Aorta (tissue), 5 donors: ENCODE measurements at regions not wholly inside any gene's neighbourhood (a gene's known extent, or its start where the extent isn't known, plus 50 kb on each side); places are given as distances from the start of the nearest gene placed in this dataset.

Experiments used
- ATAC-seq: fragments of 200-7000 bp; cut with Tn5 transposase; one replicate; pipeline ENCODE4 v1.9.1; 2022; ENCODE audit warnings: moderate library complexity; ENCODE audit not compliant: low FRiP score
- DNase-seq, 2 donors: peaks; one replicate each; pipeline ENCODE4 v3.0.0-alpha.2; 2020
- H3K27ac ChIP-seq, 2 donors: one replicate each; pipeline ENCODE4 v1.5.1; 2013; ENCODE audit warnings: low read length in 2 of 2, mild to moderate bottlenecking in 2 of 2, moderate library complexity in 2 of 2, control low read depth in 1 of 2, inconsistent platforms in 1 of 2, low read depth in 1 of 2
- H3K27me3 ChIP-seq, 2 donors: one replicate each; pipeline ENCODE4 v1.6.1; 2013; ENCODE audit warnings: control low read depth in 1 of 2, low read length in 1 of 2, mild to moderate bottlenecking in 1 of 2, moderate library complexity in 1 of 2; ENCODE audit not compliant: insufficient read depth in 2 of 2, control insufficient read depth in 1 of 2
- H3K36me3 ChIP-seq, 2 donors: one replicate each; pipeline ENCODE4 v1.6.1; 2013; ENCODE audit warnings: control low read depth in 1 of 2, low read length in 1 of 2, mild to moderate bottlenecking in 1 of 2; ENCODE audit not compliant: insufficient read depth in 2 of 2, control insufficient read depth in 1 of 2
- H3K4me1 ChIP-seq, 2 donors: one replicate each; pipeline ENCODE4 v1.6.1; 2013; ENCODE audit warnings: low read length in 2 of 2, control low read depth in 1 of 2, mild to moderate bottlenecking in 1 of 2, moderate library complexity in 1 of 2; ENCODE audit not compliant: insufficient read depth in 2 of 2, control insufficient read depth in 1 of 2
- H3K4me3 ChIP-seq, 2 donors: one replicate each; pipeline ENCODE4 v1.5.1; 2013; ENCODE audit warnings: low read length in 2 of 2, control low read depth in 1 of 2, mild to moderate bottlenecking in 1 of 2
- H3K9me3 ChIP-seq: one replicate; pipeline ENCODE4 v1.6.1; 2013; ENCODE audit warnings: mild to moderate bottlenecking, low read length; ENCODE audit not compliant: control insufficient read depth
- WGBS, 2 donors: extraction: QIAGEN DNeasy Blood & Tissue Kit; methylation state at CpG; one replicate each; pipeline ENCODE4 v1.1.7; 2013; 5-methylcytosine and 5-hydroxymethylcytosine counted together
- intact Hi-C, 2 donors: fragments of 100-400 bp; cut with DNase I; formaldehyde crosslinking; loops; one replicate each; pipeline versions ENCODE4 v1.14.2 to v1.15.0; 2022
- donor health status: healthy with polysubstance abuse.
- donor health status: Bipolar disorder and iron deficiency.
- donor health status: DM: no; HTN: no; CAD: no.
- donor health status: DM: no; HTN: no; CAD: no.
- donor health status: DM: yes; HTN: yes; CAD: no.

DNA sequence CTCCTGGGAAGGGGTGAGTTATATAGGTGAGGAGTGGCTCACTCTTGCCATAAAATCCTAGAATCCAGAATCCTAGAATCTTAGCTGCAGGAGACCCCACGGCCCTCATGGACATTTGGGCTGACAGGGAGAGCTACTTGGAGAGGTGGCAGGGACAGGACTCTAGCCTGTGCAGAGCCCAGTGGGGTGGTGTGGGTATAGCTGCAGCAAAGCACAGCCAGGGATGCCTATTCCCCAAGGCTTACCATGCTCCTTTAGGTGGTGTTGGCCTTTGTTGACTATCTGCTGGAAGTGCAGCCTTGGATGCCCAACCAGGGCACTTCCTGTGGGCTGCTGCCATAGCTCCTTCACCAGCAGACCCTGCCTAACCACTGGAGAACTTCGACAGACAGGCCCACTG is 70.0 kb upstream of the PTPN3 start:
- Histone ChIP-seq H3K36me3 (no peaks in the 10 kb centered on the region), H3K4me3 (no peak overlapping the region), H3K27ac (no peak overlapping the region), H3K9me3 (no peaks in the 10 kb centered on the region), H3K27me3 (no peaks in the 10 kb centered on the region), H3K4me1 (no peaks in the 10 kb centered on the region)
- intact Hi-C loops: no loop called here
- ATAC-seq: no peak
- DNase-seq: no peak
- 92 to 97% methylated on average over 2 of the region's 2 CpGs for WGBS, 2 donors

DNA sequence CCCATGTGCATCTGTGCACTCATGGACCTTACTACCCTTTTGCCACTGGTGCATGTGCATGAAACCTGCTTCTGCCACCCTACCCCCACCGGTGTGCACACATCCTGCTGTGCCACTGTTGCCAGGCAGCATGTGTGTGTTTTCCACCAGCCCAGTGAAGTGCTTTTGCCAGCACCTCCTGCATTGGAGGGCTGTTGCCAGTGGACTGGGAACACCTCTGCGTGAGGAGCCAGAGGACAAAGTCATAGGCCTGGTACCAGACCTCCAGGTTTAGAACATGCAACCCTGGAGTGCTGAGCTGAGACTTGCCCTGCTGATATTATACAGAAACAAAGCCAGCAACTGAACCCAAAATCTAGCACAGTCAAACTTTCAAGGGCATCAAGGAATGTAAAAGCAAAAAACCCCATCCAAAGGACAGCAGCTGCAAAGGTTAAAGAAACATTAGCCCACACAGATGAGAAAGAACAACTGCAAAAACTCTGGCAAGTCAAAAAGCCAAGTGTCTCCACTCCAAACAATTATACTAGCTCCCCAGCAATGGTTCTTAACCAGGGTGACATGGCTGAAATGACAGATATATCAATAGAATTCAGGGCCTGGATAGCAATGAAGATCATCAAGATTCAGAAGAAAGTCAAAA is 70.6 kb upstream of the PTPN3 start:
- intact Hi-C loops: no loop called here
- Histone ChIP-seq H3K4me1 (no peaks in the 10 kb centered on the region), H3K9me3 (no peaks in the 10 kb centered on the region), H3K36me3 (no peaks in the 10 kb centered on the region), H3K27ac (no peak overlapping the region), H3K27me3 (no peaks in the 10 kb centered on the region), H3K4me3 (no peak overlapping the region)
- 56 to 76% methylated on average over 2 of the region's 2 CpGs for WGBS, 2 donors
- ATAC-seq (no peak), DNase-seq (no peak)

DNA sequence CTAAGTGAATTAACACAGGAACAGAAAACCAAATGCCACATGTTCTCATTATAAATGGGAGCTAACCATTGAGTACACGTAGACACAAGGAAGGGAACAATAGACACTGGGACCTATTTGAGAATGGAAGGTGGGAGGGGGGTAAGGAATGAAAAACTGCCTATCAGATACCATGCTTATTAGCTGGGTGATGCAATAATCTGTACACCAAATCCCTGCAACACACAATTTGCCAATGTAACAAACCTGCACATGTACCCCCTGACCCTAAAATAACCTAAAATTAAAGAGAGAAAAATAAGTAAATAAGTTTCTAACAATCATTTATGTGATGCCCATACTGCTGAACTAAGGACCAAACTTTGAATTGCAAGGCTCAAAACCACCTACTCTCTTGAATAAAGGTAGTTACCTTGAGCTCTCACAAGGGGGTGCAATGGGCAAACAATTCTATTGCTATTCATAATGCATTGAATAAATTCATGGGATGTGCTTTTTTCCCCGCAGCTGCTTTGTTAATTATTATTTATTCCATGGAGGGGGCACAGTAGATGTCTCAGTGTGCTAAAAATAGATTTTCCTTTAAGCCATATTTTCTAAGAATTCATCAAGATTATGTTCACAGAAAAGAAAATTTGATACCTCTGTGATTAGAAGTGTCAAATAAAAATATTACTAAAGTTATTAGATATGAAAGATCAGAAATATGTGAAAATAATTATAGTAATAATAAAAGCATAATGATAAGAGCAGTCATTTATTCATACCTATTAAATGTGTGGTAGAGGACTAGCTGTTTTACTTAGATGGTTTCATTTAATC is 76.2 kb upstream of the PTPN3 start:
- intact Hi-C loops: loop anchor here (1.0 to 10.0 kb wide), 5 partner anchors 78 to 588 kb away; no protein-coding TSS in a partner anchor
- no peak overlapping the region for H3K27ac ChIP-seq
- no peaks in the 10 kb centered on the region for H3K4me1 ChIP-seq
- H3K36me3 ChIP-seq: no peaks in the 10 kb centered on the region
- no peaks in the 10 kb centered on the region for H3K9me3 ChIP-seq
- no peaks in the 10 kb centered on the region for H3K27me3 ChIP-seq
- ATAC-seq: peak; percentile 70
- H3K4me3 ChIP-seq: no peak overlapping the region
- DNase-seq: no peak
- WGBS, 2 donors: 6% methylated on average over 2 of the region's 2 CpGs

DNA sequence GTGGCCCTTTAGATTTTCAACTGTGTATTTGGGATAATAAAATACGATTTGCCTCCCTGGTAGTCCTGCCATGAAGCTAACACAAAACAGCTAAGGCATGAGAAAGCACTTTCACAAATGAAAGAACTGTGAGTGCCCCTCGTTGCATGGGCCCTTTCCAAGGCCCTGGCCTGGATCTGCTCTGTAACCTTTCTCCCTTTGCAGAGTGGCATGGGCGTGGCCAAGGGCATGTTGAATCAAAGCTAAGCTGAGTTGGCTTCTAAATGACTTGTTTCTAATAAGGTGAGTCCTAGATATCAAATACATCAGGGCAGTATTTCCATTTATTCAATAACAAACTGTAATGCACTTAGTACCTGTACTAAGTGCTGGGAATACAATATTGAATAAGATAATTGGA is 78.7 kb upstream of the PTPN3 start:
- Histone ChIP-seq H3K36me3 (no peaks in the 10 kb centered on the region), H3K4me3 (no peak overlapping the region), H3K9me3 (no peaks in the 10 kb centered on the region), H3K4me1 (no peaks in the 10 kb centered on the region), H3K27ac (no peak overlapping the region), H3K27me3 (no peaks in the 10 kb centered on the region)
- WGBS, 2 donors: 88 to 89% methylated on average over 3 of the region's 3 CpGs
- intact Hi-C loops: loop anchor here (5.0 to 10.0 kb wide), 2 partner anchors 241 to 318 kb away; no protein-coding TSS in a partner anchor
- no peak for ATAC-seq
- no peak for DNase-seq

DNA sequence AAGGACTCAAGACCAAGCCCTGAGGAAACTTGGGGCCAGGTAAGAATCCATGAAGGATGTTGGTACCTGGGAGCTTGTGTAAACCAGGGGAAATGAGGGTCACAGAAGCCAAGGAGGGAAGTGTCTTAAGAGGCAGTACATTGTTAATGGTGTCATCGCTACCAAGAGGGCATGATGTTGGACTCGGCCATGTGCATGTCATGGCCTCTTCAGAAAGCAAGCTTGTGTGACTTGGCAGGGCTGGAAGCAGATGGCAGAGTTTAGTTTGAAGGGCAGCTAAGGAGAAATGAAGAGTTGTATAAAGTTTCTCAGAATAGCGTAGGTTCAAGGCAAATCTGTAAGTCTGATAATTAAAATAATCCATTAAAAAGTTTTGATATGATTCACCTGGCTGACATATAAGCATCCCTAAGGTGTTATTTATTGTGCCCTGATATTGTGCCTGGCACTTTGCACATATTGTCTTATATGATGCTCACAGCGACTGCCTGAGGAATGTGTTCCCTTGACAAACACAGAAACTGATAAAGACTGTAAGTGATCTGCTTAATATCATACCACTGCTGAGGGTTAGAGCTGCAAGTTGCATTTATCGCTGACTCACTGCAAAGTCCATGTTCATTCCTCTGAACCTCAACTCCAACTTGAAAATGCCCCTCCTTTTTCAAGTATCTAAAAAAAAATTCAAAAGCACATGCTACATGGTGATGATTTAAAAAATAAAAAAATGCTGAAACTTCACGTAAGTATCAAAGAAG is 81.3 kb upstream of the PTPN3 start:
- 93 to 94% methylated on average over 6 of the region's 6 CpGs for WGBS, 2 donors
- Histone ChIP-seq H3K4me3 (no peak overlapping the region), H3K27me3 (no peaks in the 10 kb centered on the region), H3K27ac (no peak overlapping the region), H3K4me1 (no peaks in the 10 kb centered on the region), H3K36me3 (no peaks in the 10 kb centered on the region), H3K9me3 (no peaks in the 10 kb centered on the region)
- DNase-seq: no peak
- ATAC-seq: no peak
- intact Hi-C loops: loop anchor here (5.0 to 10.0 kb wide), 2 partner anchors 238 to 315 kb away; no protein-coding TSS in a partner anchor

DNA sequence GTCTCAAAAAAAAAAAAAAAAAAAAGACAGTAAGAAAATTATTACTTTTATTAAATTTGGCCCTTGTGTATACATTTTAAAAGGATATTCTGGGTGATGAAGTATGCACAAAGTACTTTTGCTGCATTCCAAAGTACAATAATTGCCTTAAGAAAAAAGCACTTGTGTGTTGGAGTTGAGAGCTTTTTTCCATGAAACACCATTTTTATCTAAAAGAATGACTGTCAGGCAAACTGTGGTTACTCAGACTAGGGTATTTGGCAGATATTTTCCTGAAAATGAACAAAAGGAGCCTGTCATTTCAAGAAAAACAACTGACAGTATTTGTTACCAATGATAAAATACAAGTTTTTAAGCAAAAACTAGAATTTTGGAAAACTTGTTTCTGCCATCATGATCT is 84.3 kb upstream of the PTPN3 start:
- intact Hi-C loops: no loop called here

DNA sequence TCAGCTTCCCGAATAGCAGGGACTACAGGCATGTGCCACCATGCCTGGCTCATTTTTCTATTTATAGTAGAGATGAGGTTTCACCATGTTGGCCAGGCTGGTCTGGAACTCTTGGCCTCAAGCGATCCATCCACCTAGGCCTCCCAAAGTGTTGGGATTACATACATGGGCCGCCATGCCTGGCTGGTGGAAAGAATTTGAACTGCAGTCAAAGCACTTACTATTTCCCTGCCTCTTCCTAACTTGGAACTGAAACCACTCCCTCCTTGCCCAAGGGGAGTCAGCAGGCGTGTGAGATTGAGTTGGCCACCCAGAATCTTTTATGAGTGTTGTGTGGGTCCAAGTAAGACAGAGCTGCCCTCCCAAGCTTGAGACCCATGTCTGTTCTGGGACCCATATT is 86.1 kb upstream of the PTPN3 start:
- no peak for ATAC-seq
- no peak for DNase-seq
- intact Hi-C loops: no loop called here
- Histone ChIP-seq H3K36me3 (no peaks in the 10 kb centered on the region), H3K27me3 (no peaks in the 10 kb centered on the region), H3K9me3 (no peaks in the 10 kb centered on the region), H3K4me1 (peaks cover 0 to 3% of the 10 kb centered on the region in 2 donors), H3K27ac (no peak overlapping the region), H3K4me3 (no peak overlapping the region)
- WGBS, 2 donors: 71 to 74% methylated on average over 4 of the region's 4 CpGs

More for the DNA sequence above, 84.3 kb upstream of the PTPN3 start:
- H3K27ac ChIP-seq: no peak overlapping the region
- H3K4me1 ChIP-seq: no peaks in the 10 kb centered on the region
- H3K9me3 ChIP-seq: no peaks in the 10 kb centered on the region
- no peaks in the 10 kb centered on the region for H3K27me3 ChIP-seq
- DNase-seq: no peak
- ATAC-seq: no peak
- H3K36me3 ChIP-seq: no peaks in the 10 kb centered on the region
- no peak overlapping the region for H3K4me3 ChIP-seq

DNA sequence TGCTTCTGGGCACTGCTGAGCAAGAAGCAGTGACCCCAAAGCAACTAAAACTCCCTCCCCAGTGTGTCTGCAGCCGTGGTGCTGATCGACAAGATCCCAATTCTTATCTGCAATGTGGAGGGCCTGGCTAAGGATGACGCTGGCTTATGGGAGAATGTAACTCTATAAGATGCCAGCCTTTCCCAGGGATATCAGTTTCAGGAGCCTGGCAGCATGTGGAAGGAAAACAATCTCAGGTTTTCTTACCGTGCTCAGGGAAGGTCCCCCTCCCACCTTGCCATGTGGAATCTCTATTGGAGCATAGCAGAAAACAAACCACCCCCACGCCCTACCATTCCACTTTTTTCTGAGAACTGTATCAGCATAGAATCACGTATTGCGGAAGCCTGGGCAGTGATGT is 87.7 kb upstream of the PTPN3 start:
- DNase-seq (no peak), ATAC-seq (no peak)
- Histone ChIP-seq H3K27ac (no peak overlapping the region), H3K9me3 (no peaks in the 10 kb centered on the region), H3K4me3 (no peak overlapping the region), H3K36me3 (no peaks in the 10 kb centered on the region), H3K4me1 (peaks cover 3 to 4% of the 10 kb centered on the region in 2 donors), H3K27me3 (no peaks in the 10 kb centered on the region)
- 80 to 83% methylated on average over 7 of the region's 7 CpGs for WGBS, 2 donors
- intact Hi-C loops: no loop called here
